22Rv1 (cell line): ENCODE measurements at regions not wholly inside any gene's neighbourhood (a gene's known extent, or its start where the extent isn't known, plus 50 kb on each side); places are given as distances from the start of the nearest gene placed in this dataset.
A peak's percentile ranks its signal among the peaks of the same experiment; 100 is the strongest.

Experiments
- H3K27ac ChIP-seq: fragments of 450-650 bp; 2 replicates; pipeline ENCODE4 v1.5.1; 2017
- CTCF ChIP-seq: fragments of 450-650 bp; IDR thresholded peaks from 2 replicates; pipeline ENCODE4 v1.5.1; 2017; ENCODE audit warnings: mild to moderate bottlenecking
- ZFX ChIP-seq: fragments of 450-650 bp; IDR thresholded peaks from 2 replicates; pipeline ENCODE4 v1.6.1; 2017; ENCODE audit warnings: antibody characterized with exemption, borderline replicate concordance

- peak overlapping the region; percentile 53 for H3K27ac ChIP-seq
Measured at GRCh38 chr12:30519535-30519934, 176.1 kb downstream of the IPO8 start.

GRCh38 chr12:30517320-30517719 is 178.3 kb downstream of the IPO8 start:
- no peak for TF ChIP-seq ZFX
- TF ChIP-seq CTCF = no peak
- H3K27ac ChIP-seq = no peak overlapping the region

More at GRCh38 chr12:30519535-30519934, 176.1 kb downstream of the IPO8 start:
- TF ChIP-seq CTCF (no peak), ZFX (no peak)

GRCh38 chr12:30515351-30515750 is 180.3 kb downstream of the IPO8 start:
- H3K27ac ChIP-seq = no peak overlapping the region
- no peak for TF ChIP-seq ZFX
- TF ChIP-seq CTCF = peak; percentile 23

- TF ChIP-seq CTCF (no peak), ZFX (no peak)
- no peak overlapping the region for H3K27ac ChIP-seq
Measured at GRCh38 chr12:30514666-30515065, 181.0 kb downstream of the IPO8 start.

- TF ChIP-seq ZFX (no peak), CTCF (no peak)
- H3K27ac ChIP-seq = no peak overlapping the region
Measured at GRCh38 chr12:30508205-30508967, 187.3 kb downstream of the IPO8 start.

- no peak for TF ChIP-seq ZFX
- no peak for TF ChIP-seq CTCF
- no peak overlapping the region for H3K27ac ChIP-seq
Measured at GRCh38 chr12:30507576-30507975, 188.1 kb downstream of the IPO8 start.

- H3K27ac ChIP-seq = no peak overlapping the region
Measured at GRCh38 chr12:30506411-30506810, 189.3 kb downstream of the IPO8 start.

More at GRCh38 chr12:30506411-30506810, 189.3 kb downstream of the IPO8 start:
- TF ChIP-seq ZFX = no peak
- TF ChIP-seq CTCF = no peak
